ENCODE measurements at regions not wholly inside any gene's neighbourhood (a gene's known extent, or its start where the extent isn't known, plus 50 kb on each side); places are given as distances from the start of the nearest gene placed in this dataset.
A peak's percentile ranks its signal among the peaks of the same experiment; 100 is the strongest.

GRCh38 chr2:59308108-59308507, 1067.0 kb upstream of the FANCL start:
- Histone ChIP-seq H3K4me1 (no peaks in the 10 kb centered on the region), H3K4me2 (no peak overlapping the region), H3K9me3 (no peaks in the 10 kb centered on the region), H3K27ac (no peak overlapping the region), H3K4me3 (no peak overlapping the region)
- ChIA-PET CTCF (no interaction called here), POLR2A (no interaction called here)
- DNase-seq (ENCODE audit: low read depth in 1 of 2, low spot score in 1 of 2) = no peak
- no peak for TF ChIP-seq FOSL2 (IDR thresholded peaks at IDR 0.05)
- peak; percentile 40; the same call in 1 of the 2 replicates for TF ChIP-seq FOSL2 (CRISPR knock-in tag; IDR thresholded peaks at IDR 0.05)
- no peak for TF ChIP-seq HEYL (CRISPR knock-in tag; IDR thresholded peaks at IDR 0.05)
- no peak for ATAC-seq
- 5% methylated on average over 4 of the region's 4 CpGs for WGBS (ENCODE audit: missing lambda C conversion rate)
- no peak for FAIRE-seq

DNA sequence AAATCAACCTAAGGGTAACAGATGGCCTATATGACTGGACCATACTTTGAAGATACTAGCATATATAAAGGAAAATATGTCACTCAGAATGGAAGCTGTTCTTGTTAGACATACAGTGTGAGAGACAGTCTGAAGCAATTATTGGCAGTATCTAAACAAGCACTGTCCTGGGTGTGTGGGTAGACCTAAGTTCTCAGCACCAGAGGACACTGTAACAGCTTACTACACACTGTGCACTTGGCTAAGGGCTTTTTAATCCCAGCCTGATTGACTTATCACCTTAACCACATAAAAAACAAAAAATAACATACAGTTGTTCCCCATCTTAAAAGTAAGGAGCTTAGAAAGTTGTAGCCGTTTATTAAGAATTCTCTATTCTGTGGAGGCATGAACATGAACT, 1066.1 kb upstream of the FANCL start:
- no peak for ATAC-seq
- no peak for DNase-seq (ENCODE audit: low read depth in 1 of 2, low spot score in 1 of 2)
- no peak for FAIRE-seq
- H3K4me3 ChIP-seq = no peak overlapping the region
- CTCF ChIA-PET = no interaction called here
- TF ChIP-seq PHF8 (IDR thresholded peaks at IDR 0.05; ENCODE audit: borderline replicate concordance, low read depth) (no peak), BHLHE40 (IDR thresholded peaks at IDR 0.05; ENCODE audit: low read depth, low read length) (no peak), ZC3H11A (IDR thresholded peaks at IDR 0.05) (no peak), FOSL2 (IDR thresholded peaks at IDR 0.05) (no peak), FOSL2 (CRISPR knock-in tag; IDR thresholded peaks at IDR 0.05) (no peak)
- 4% methylated on average over 1 of the region's 1 CpG for WGBS (ENCODE audit: missing lambda C conversion rate)
- no peak overlapping the region for H3K4me2 ChIP-seq
- H3K4me1 ChIP-seq = no peaks in the 10 kb centered on the region
- POLR2A ChIA-PET = no interaction called here
- H3K9me3 ChIP-seq = no peaks in the 10 kb centered on the region
- no peak overlapping the region for H3K27ac ChIP-seq

DNA sequence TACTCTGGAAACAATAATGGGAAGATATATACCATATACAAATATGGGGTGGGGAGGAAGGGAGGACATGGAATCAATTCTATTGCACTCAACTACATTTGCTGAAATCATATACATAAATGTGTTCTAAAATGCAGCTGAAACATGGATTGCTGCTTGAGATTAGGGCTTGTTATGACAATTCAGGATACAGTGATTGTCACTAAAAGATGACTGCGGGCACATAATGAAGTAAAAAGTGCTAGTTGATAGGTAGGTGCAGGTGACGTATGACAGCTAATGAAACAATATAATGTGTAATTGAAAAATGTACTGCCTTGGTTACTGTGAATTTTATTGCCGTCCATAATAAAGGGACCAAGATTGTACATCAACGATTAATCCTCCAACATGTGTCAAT, 1062.1 kb upstream of the FANCL start:
- H3K4me3 ChIP-seq = no peak overlapping the region
- TF ChIP-seq FOSL2 (IDR thresholded peaks at IDR 0.05) (no peak), FOSL2 (CRISPR knock-in tag; IDR thresholded peaks at IDR 0.05) (no peak), POLR2A (IDR thresholded peaks at IDR 0.05; ENCODE audit: low read length) (no peak), KDM1A (IDR thresholded peaks at IDR 0.05; ENCODE audit: low read depth) (no peak), SREBF2 (IDR thresholded peaks at IDR 0.05) (no peak), TFCP2L1 (CRISPR knock-in tag; IDR thresholded peaks at IDR 0.05) (no peak), MAZ (IDR thresholded peaks at IDR 0.05; ENCODE audit: borderline replicate concordance, low read depth, low read length) (no peak), EHMT2 (IDR thresholded peaks at IDR 0.05; ENCODE audit: low read depth) (no peak), HEYL (CRISPR knock-in tag; IDR thresholded peaks at IDR 0.05) (no peak), CEBPB (IDR thresholded peaks at IDR 0.05) (no peak)
- TF ChIP-seq, protein P1, sequence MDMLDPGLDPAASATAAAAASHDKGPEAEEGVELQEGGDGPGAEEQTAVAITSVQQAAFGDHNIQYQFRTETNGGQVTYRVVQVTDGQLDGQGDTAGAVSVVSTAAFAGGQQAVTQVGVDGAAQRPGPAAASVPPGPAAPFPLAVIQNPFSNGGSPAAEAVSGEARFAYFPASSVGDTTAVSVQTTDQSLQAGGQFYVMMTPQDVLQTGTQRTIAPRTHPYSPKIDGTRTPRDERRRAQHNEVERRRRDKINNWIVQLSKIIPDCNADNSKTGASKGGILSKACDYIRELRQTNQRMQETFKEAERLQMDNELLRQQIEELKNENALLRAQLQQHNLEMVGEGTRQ (IDR thresholded peaks at IDR 0.05) = no peak
- H3K27ac ChIP-seq = no peak overlapping the region
- CTCF ChIA-PET = interaction anchor here (1.0 kb wide), 1 partner anchor 1247 kb away, joined by 3 read pairs; no protein-coding TSS in a partner anchor
- POLR2A ChIA-PET = no interaction called here
- DNase-seq (ENCODE audit: low read depth in 1 of 2, low spot score in 1 of 2) (no peak), ATAC-seq (no peak), FAIRE-seq (no peak)
- no peaks in the 10 kb centered on the region for H3K4me1 ChIP-seq
- 53% methylated on average over 4 of the region's 4 CpGs for WGBS (ENCODE audit: missing lambda C conversion rate)
- H3K9me3 ChIP-seq = no peaks in the 10 kb centered on the region
- no peak overlapping the region for H3K4me2 ChIP-seq

GRCh38 chr2:59302683-59303082, 1061.6 kb upstream of the FANCL start:
- no peak for FAIRE-seq
- POLR2A ChIA-PET = no interaction called here
- DNase-seq (ENCODE audit: low read depth in 1 of 2, low spot score in 1 of 2) = no peak
- H3K4me3 ChIP-seq = no peak overlapping the region
- WGBS (ENCODE audit: missing lambda C conversion rate) = 28% methylated on average over 3 of the region's 3 CpGs
- H3K4me2 ChIP-seq = no peak overlapping the region
- TF ChIP-seq ZC3H11A (IDR thresholded peaks at IDR 0.05) (no peak), HOXB13 (CRISPR knock-in tag; IDR thresholded peaks at IDR 0.05; ENCODE audit: low read depth) (no peak), SREBF2 (IDR thresholded peaks at IDR 0.05) (no peak), HEYL (CRISPR knock-in tag; IDR thresholded peaks at IDR 0.05) (no peak), NPAS2 (CRISPR knock-in tag; IDR thresholded peaks at IDR 0.05; ENCODE audit: borderline replicate concordance) (no peak), ZSCAN20 (CRISPR knock-in tag; IDR thresholded peaks at IDR 0.05) (no peak), JUN (IDR thresholded peaks at IDR 0.05) (no peak), CHD2 (IDR thresholded peaks at IDR 0.05; ENCODE audit: low read length, partially characterized antibody) (no peak), RARB (CRISPR knock-in tag; IDR thresholded peaks at IDR 0.05) (no peak), POLR2A (IDR thresholded peaks at IDR 0.05; ENCODE audit: low read length) (no peak), REST (IDR thresholded peaks at IDR 0.05) (no peak)
- TF ChIP-seq, protein P1 (IDR thresholded peaks at IDR 0.05) = no peak
- TF ChIP-seq, protein P2, sequence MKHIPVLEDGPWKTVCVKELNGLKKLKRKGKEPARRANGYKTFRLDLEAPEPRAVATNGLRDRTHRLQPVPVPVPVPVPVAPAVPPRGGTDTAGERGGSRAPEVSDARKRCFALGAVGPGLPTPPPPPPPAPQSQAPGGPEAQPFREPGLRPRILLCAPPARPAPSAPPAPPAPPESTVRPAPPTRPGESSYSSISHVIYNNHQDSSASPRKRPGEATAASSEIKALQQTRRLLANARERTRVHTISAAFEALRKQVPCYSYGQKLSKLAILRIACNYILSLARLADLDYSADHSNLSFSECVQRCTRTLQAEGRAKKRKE (CRISPR knock-in tag; IDR thresholded peaks at IDR 0.05; ENCODE audit: low read depth) = no peak
- no peak for ATAC-seq
- H3K27ac ChIP-seq = no peak overlapping the region
- CTCF ChIA-PET = interaction anchor here (0.6 to 2.0 kb wide), 8 partner anchors 9 to 1658 kb away, joined by 3 to 11 read pairs (median 4); no protein-coding TSS in a partner anchor
- no peaks in the 10 kb centered on the region for H3K9me3 ChIP-seq
- no peaks in the 10 kb centered on the region for H3K4me1 ChIP-seq

Data from A549 (cell line).